ENCODE measurements at regions not wholly inside any gene's neighbourhood (a gene's known extent, or its start where the extent isn't known, plus 50 kb on each side); places are given as distances from the start of the nearest gene placed in this dataset.

DNA sequence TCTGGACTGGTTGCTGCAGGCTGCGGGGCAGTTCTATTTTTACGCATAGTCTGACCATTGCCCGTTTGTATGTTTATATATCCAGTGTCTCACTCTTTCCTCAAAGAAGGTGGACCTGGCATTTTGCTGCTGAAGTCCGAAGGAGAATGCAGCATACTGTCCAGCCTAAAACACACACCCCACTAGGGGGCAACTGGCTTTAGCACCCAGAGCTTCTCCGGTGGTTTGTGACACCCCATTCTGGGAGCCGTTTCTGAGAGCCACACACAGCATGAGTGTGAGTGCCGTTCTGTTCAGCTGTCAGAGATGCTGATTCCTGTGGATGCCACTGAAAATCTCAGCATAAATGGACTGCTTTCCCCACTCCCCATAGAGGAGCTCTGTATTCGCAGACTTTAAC is 290.5 kb upstream of the TAS2R1 start:
- Histone ChIP-seq H3K27me3 (replicated peaks in 1 of 4; ENCODE audit: control insufficient read depth in 3 of 4, extremely low read depth in 1 of 4, insufficient read depth in 3 of 4, low read length in 3 of 4) (peaks cover 0 to 1% (median 0%) of the 10 kb centered on the region in 4 experiments; a peak in 1 of 7 replicates), H4K5ac (ENCODE audit: insufficient read length, low read depth, low read length) (no peak overlapping the region), H3K23me2 (ENCODE audit: low read depth, low read length) (no peaks in the 10 kb centered on the region), H3K18ac (ENCODE audit: extremely low read depth, low read length) (no peak overlapping the region), H2AK5ac (ENCODE audit: low read depth, low read length) (peak overlapping the region; percentile 20; the same call in 1 of the 2 replicates), H3K14ac (ENCODE audit: insufficient read length) (no peak overlapping the region), H3K79me2 (ENCODE audit: control insufficient read depth in 1 of 2, insufficient read depth in 2 of 2, low read length in 2 of 2) (no peaks in the 10 kb centered on the region), H2BK20ac (ENCODE audit: low read length) (no peak overlapping the region), H2BK15ac (ENCODE audit: low read length) (no peak overlapping the region), H3K56ac (replicated peaks; ENCODE audit: insufficient read length, low read depth, low read length) (no peak overlapping the region), H3K9ac (replicated peaks in 1 of 4; ENCODE audit: extremely low read depth in 1 of 4, low read depth in 3 of 4, low read length in 3 of 4) (no peak overlapping the region), H4K8ac (ENCODE audit: extremely low read depth, insufficient read depth, low read length) (no peak overlapping the region), H3K4me1 (replicated peaks in 1 of 4; ENCODE audit: control insufficient read depth in 3 of 4, insufficient read depth in 4 of 4, low read length in 3 of 4) (no peaks in the 10 kb centered on the region), H3K27ac (ENCODE audit: low read depth, low read length) (no peak overlapping the region), H3K79me1 (ENCODE audit: low read depth, low read length) (no peaks in the 10 kb centered on the region), H3K4me2 (ENCODE audit: insufficient read depth in 1 of 2, low read depth in 2 of 2, low read length in 2 of 2) (no peak overlapping the region), H3K4ac (replicated peaks; ENCODE audit: insufficient read length, low read depth, low read length) (no peak overlapping the region), H2BK12ac (ENCODE audit: low read depth, low read length) (no peak overlapping the region), H4K91ac (replicated peaks; ENCODE audit: insufficient read length, low read length) (no peak overlapping the region), H3K4me3 (ENCODE audit: extremely low read depth in 1 of 4, insufficient read depth in 2 of 4, low read depth in 3 of 4, low read length in 4 of 4) (no peak overlapping the region), H4K20me1 (replicated peaks in 1 of 2; ENCODE audit: control insufficient read depth in 1 of 2, insufficient read depth in 2 of 2, low read length in 2 of 2) (no peaks in the 10 kb centered on the region), H2BK5ac (ENCODE audit: low read depth, low read length) (no peak overlapping the region), H2AFZ (ENCODE audit: low read length) (no peak overlapping the region), H3K36me3 (ENCODE audit: control insufficient read depth in 2 of 4, insufficient read depth in 4 of 4, low read length in 3 of 4) (no peaks in the 10 kb centered on the region; a peak in 1 of 8 replicates), H3K23ac (ENCODE audit: insufficient read length) (no peak overlapping the region), H3K9me3 (ENCODE audit: insufficient read depth in 2 of 2, low read depth in 1 of 2, low read length in 1 of 2) (peaks cover 11 to 12% of the 10 kb centered on the region in 2 experiments; a peak in 3 of 4 replicates), H2BK120ac (replicated peaks; ENCODE audit: low read depth, low read length) (no peak overlapping the region)
- TF ChIP-seq, protein P1, sequence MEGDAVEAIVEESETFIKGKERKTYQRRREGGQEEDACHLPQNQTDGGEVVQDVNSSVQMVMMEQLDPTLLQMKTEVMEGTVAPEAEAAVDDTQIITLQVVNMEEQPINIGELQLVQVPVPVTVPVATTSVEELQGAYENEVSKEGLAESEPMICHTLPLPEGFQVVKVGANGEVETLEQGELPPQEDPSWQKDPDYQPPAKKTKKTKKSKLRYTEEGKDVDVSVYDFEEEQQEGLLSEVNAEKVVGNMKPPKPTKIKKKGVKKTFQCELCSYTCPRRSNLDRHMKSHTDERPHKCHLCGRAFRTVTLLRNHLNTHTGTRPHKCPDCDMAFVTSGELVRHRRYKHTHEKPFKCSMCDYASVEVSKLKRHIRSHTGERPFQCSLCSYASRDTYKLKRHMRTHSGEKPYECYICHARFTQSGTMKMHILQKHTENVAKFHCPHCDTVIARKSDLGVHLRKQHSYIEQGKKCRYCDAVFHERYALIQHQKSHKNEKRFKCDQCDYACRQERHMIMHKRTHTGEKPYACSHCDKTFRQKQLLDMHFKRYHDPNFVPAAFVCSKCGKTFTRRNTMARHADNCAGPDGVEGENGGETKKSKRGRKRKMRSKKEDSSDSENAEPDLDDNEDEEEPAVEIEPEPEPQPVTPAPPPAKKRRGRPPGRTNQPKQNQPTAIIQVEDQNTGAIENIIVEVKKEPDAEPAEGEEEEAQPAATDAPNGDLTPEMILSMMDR (IDR thresholded peaks at IDR 0.05; ENCODE audit: control extremely low read depth in 1 of 3, insufficient read depth in 1 of 3, low read depth in 1 of 3, low read length in 3 of 3) = 0 out of 4 replicates have a peak, but pooled peaks of 1 of the 3 experiments have one; percentile 14
- TF ChIP-seq, protein P2, sequence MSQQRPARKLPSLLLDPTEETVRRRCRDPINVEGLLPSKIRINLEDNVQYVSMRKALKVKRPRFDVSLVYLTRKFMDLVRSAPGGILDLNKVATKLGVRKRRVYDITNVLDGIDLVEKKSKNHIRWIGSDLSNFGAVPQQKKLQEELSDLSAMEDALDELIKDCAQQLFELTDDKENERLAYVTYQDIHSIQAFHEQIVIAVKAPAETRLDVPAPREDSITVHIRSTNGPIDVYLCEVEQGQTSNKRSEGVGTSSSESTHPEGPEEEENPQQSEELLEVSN (IDR thresholded peaks at IDR 0.05) = no peak
- no peak for TF ChIP-seq HDAC6 (IDR thresholded peaks at IDR 0.05; ENCODE audit: low read depth, low read length)
- FAIRE-seq (no peak), DNase-seq (ENCODE audit: low read depth in 1 of 2, low spot score in 2 of 2) (no peak)
- 87% methylated on average over 8 of the region's 8 CpGs; no CpG with 5 or more reads in 1 of the 2 experiments for WGBS, 2 experiments (ENCODE audit: extremely low coverage in 1 of 2, insufficient coverage in 1 of 2, insufficient read length in 1 of 2, insufficient replicate concordance in 2 of 2, low coverage in 1 of 2, low lambda C conversion rate in 2 of 2, missing lambda C conversion rate in 1 of 2)
- ChIA-PET POLR2A (ENCODE audit: partially characterized antibody) (no interaction called here), CTCF (ENCODE audit: partially characterized antibody) (interaction anchor here (0.8 to 5.4 kb wide), 9 partner anchors 22 to 231 kb away, joined by 3 to 18 read pairs (median 3); no protein-coding TSS in a partner anchor)
